ENCODE measurements at regions not wholly inside any gene's neighbourhood (a gene's known extent, or its start where the extent isn't known, plus 50 kb on each side); places are given as distances from the start of the nearest gene placed in this dataset.

GRCh38 chr11:115765803-115766239 lies 261.6 kb upstream of the CADM1 start:
- TF ChIP-seq CTCF (IDR thresholded peaks at IDR 0.05) (no peak), EP300 (IDR thresholded peaks at IDR 0.05) (no peak), POLR2A (IDR thresholded peaks at IDR 0.05) (no peak)
- Histone ChIP-seq H3K9me3 (no peaks in the 10 kb centered on the region), H3K4me3 (no peak overlapping the region), H3K36me3 (no peaks in the 10 kb centered on the region), H3K27ac (no peak overlapping the region), H3K4me1 (peaks cover 0 to 18% (median 2%) of the 10 kb centered on the region in 4 donors), H3K27me3 (no peaks in the 10 kb centered on the region)
- WGBS, 2 donors, result 93 to 96% methylated on average over 6 of the region's 6 CpGs
- no peak for DNase-seq (ENCODE audit: low spot score in 2 of 2)

DNA sequence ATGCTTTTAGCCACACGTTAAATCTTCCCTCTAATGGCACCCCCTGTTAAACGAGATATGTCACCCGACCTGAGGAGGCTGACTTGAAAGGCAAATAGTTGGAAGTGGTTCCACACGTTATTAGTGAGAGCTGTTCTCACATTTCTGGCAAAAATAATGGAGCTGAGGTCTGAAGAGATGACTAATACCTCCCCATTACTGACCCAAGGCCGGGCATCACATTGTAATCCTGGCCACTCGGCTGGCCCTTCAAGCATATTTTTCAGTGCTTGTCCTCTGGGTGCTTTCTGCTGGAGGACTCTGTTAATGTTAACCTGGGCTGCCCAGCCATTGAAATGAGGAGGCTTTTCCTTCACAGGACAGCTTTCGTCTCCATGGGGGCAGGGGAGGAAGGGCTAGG lies 260.0 kb upstream of the CADM1 start:
- no peak for DNase-seq (ENCODE audit: low spot score in 2 of 2)
- Histone ChIP-seq H3K4me1 (peaks cover 0 to 31% (median 3%) of the 10 kb centered on the region in 4 donors), H3K27ac (no peak overlapping the region), H3K36me3 (no peaks in the 10 kb centered on the region), H3K27me3 (no peaks in the 10 kb centered on the region), H3K4me3 (no peak overlapping the region), H3K9me3 (no peaks in the 10 kb centered on the region)
- WGBS, 2 donors, result 79% methylated on average over 7 of the region's 7 CpGs
- TF ChIP-seq CTCF (IDR thresholded peaks at IDR 0.05) (no peak), POLR2A (IDR thresholded peaks at IDR 0.05) (no peak), EP300 (IDR thresholded peaks at IDR 0.05) (no peak)

GRCh38 chr11:115761817-115762216 lies 257.6 kb upstream of the CADM1 start:
- Histone ChIP-seq H3K4me1 (peaks cover 0 to 30% (median 3%) of the 10 kb centered on the region in 4 donors), H3K27me3 (no peaks in the 10 kb centered on the region), H3K36me3 (no peaks in the 10 kb centered on the region), H3K4me3 (no peak overlapping the region), H3K27ac (no peak overlapping the region), H3K9me3 (no peaks in the 10 kb centered on the region)
- 88 to 92% methylated on average over 1 of the region's 1 CpG for WGBS, 2 donors
- TF ChIP-seq EP300 (IDR thresholded peaks at IDR 0.05) (no peak), POLR2A (IDR thresholded peaks at IDR 0.05) (no peak), CTCF (IDR thresholded peaks at IDR 0.05) (no peak)
- no peak for DNase-seq (ENCODE audit: low spot score in 2 of 2)

GRCh38 chr11:115761348-115761747 lies 257.1 kb upstream of the CADM1 start:
- Histone ChIP-seq H3K9me3 (no peaks in the 10 kb centered on the region), H3K27me3 (no peaks in the 10 kb centered on the region), H3K36me3 (no peaks in the 10 kb centered on the region), H3K27ac (peak overlapping the region in 1 of 4 donors; percentile 86), H3K4me3 (no peak overlapping the region), H3K4me1 (peaks cover 0 to 26% (median 3%) of the 10 kb centered on the region in 4 donors)
- WGBS, 2 donors, result 78 to 100% methylated on average over 1 of the region's 1 CpG
- TF ChIP-seq CTCF (IDR thresholded peaks at IDR 0.05) (no peak), POLR2A (IDR thresholded peaks at IDR 0.05) (no peak), EP300 (IDR thresholded peaks at IDR 0.05) (no peak)
- DNase-seq (ENCODE audit: low spot score in 2 of 2), result no peak

DNA sequence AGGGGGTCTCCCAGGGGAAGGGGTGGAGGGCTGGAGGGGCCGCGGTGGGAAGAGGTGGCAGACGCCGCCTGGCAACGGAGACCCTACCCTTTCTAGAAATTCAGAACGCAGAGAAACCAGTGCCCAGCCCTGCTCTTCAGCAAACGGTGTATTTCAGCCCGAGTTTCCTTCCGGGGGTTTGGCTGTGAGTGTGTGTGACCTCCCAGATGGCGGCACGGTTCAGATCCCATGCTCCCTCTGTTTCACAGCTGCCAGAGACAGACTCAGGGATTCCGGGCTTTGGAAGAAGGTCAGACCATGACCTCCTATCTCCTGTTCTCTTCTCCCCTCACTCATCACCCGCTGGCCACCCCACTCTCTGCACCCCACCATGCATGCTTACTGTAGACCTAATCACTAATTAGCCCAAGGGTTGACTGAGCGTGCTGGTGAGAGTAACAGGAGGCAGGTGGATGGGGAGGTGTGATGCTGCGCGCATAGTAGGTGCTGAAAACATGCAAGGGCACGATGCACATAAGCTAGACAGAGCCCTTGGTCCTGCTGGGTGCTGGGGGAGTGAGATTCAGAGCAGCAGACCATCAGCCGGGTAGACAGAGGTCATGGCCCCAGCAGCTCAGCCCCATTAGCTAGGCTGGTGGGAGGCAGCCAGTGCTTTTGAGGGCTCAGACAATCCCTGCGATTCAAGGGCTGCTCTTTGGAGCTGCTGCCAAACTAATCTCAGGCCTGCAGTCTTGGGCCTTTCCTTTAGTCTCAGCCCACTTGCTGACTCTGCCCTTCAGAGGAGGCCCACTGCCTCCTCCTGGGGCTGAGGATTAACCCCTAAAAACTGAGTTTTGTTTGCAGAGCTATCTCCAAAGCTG lies 256.5 kb upstream of the CADM1 start:
- H3K4me1 ChIP-seq, result peaks cover 0 to 26% (median 3%) of the 10 kb centered on the region in 4 donors
- H3K4me3 ChIP-seq, result peak overlapping the region; percentile 49 to 78 (median 63)
- H3K36me3 ChIP-seq, result no peaks in the 10 kb centered on the region
- H3K9me3 ChIP-seq, result no peaks in the 10 kb centered on the region
- H3K27me3 ChIP-seq, result no peaks in the 10 kb centered on the region
- 20 to 26% methylated on average over 17 to 19 of the region's 19 CpGs for WGBS, 2 donors
- TF ChIP-seq EP300 (IDR thresholded peaks at IDR 0.05), result no peak
- no peak for TF ChIP-seq CTCF (IDR thresholded peaks at IDR 0.05)
- no peak for TF ChIP-seq POLR2A (IDR thresholded peaks at IDR 0.05)
- H3K27ac ChIP-seq, result peak overlapping the region; percentile 57 to 86 (median 80)
- no peak for DNase-seq (ENCODE audit: low spot score in 2 of 2)
